ENCODE measurements at regions not wholly inside any gene's neighbourhood (a gene's known extent, or its start where the extent isn't known, plus 50 kb on each side); places are given as distances from the start of the nearest gene placed in this dataset.

- Histone ChIP-seq H3F3A (ENCODE audit: insufficient read depth, low read length) (no peaks in the 10 kb centered on the region), H3K79me2 (ENCODE audit: insufficient read depth, low read length) (no peaks in the 10 kb centered on the region), H3K4me1 (ENCODE audit: insufficient read depth, low read length, severe bottlenecking) (no peaks in the 10 kb centered on the region), H4K20me1 (ENCODE audit: insufficient read depth, low read length) (no peaks in the 10 kb centered on the region), H3K4me3 (ENCODE audit: low read depth, low read length, poor library complexity, severe bottlenecking) (no peak overlapping the region), H3K27me3 (ENCODE audit: insufficient read depth, low read length) (no peaks in the 10 kb centered on the region), H3K36me3 (ENCODE audit: insufficient read depth, low read length) (no peaks in the 10 kb centered on the region), H3K9ac (ENCODE audit: low read length) (no peak overlapping the region), H3K27ac (ENCODE audit: low read depth, low read length, poor library complexity, severe bottlenecking) (no peak overlapping the region), H2AFZ (ENCODE audit: low read length) (no peak overlapping the region), H3K9me2 (ENCODE audit: low read depth, low read length) (no peaks in the 10 kb centered on the region), H3K4me2 (ENCODE audit: low read length) (no peak overlapping the region), H3K9me3 (ENCODE audit: low read length) (no peaks in the 10 kb centered on the region)
- TF ChIP-seq EZH2 (IDR thresholded peaks at IDR 0.05; ENCODE audit: borderline replicate concordance, low read length) = no peak
- no peak for TF ChIP-seq CTCF (IDR thresholded peaks at IDR 0.05; ENCODE audit: low read length)
Measured at GRCh38 chr2:198782734-198783133, 675.0 kb downstream of the SATB2 start.

DNA sequence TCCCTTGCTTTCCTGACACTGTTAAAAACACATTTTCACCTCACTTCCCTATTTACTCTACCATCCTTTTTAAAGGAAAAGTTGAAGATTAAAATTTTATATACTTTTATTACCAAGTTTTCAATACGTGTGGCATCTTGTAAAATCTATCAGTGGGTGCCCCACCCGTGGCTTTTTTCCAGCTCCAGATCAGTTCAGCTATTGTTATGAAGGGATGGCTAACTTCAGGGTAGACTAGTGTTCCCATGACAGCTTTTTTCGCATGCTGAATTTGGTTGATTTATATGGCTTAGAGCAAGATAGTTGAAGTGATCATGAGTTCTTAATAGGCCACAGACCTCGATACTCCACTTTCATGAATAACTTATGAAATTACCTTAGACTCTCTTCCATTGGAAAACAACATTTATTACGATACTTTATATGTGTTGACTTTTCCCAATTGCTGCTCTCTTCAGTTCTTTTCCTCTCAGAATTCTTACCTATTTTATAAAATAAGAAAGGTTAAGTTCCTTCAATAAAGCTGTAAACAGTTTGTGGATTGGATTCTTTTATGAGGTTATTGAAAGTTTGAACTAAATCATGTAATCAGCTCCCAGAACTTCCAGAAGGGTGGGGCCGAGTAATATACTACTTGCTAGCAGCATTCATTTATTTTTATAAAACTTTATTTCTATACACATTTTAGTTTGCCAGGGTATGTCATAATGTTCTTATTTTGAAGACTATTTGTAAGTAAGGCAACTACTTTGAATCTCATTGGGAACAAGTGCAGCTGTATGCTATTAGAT lies 680.9 kb downstream of the SATB2 start:
- Histone ChIP-seq H3K4me1 (ENCODE audit: insufficient read depth, low read length, severe bottlenecking) (no peaks in the 10 kb centered on the region), H4K20me1 (ENCODE audit: insufficient read depth, low read length) (no peaks in the 10 kb centered on the region), H3K79me2 (ENCODE audit: insufficient read depth, low read length) (no peaks in the 10 kb centered on the region), H3K9me3 (ENCODE audit: low read length) (no peaks in the 10 kb centered on the region), H3K27ac (ENCODE audit: low read depth, low read length, poor library complexity, severe bottlenecking) (no peak overlapping the region), H3K4me2 (ENCODE audit: low read length) (no peak overlapping the region), H3K9me2 (ENCODE audit: low read depth, low read length) (no peaks in the 10 kb centered on the region), H3K4me3 (ENCODE audit: low read depth, low read length, poor library complexity, severe bottlenecking) (no peak overlapping the region), H3K36me3 (ENCODE audit: insufficient read depth, low read length) (no peaks in the 10 kb centered on the region), H3K27me3 (ENCODE audit: insufficient read depth, low read length) (no peaks in the 10 kb centered on the region), H3F3A (ENCODE audit: insufficient read depth, low read length) (no peaks in the 10 kb centered on the region), H2AFZ (ENCODE audit: low read length) (no peak overlapping the region), H3K9ac (ENCODE audit: low read length) (no peak overlapping the region)
- TF ChIP-seq EZH2 (IDR thresholded peaks at IDR 0.05; ENCODE audit: borderline replicate concordance, low read length) (no peak), CTCF (IDR thresholded peaks at IDR 0.05; ENCODE audit: low read length) (no peak)

DNA sequence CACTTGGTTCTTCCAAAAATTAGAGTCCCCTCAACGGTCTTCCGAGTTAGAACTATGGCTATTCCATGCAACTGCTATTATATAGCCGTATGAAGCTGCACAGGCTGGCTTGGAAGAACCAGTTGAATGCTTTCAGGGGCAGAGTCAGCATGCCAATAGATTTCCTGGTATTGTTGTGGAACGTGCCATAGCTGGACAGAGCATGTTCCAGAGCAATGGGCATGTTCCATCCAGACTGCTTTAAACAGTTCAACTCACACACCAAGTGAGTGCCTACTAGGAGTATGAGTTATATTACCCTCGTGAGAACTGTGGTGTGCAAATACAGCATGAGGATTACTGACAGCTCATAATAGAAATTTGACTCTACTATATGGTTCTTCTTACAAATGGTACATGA lies 682.0 kb downstream of the SATB2 start:
- Histone ChIP-seq H4K20me1 (ENCODE audit: insufficient read depth, low read length) (no peaks in the 10 kb centered on the region), H3K4me3 (ENCODE audit: low read depth, low read length, poor library complexity, severe bottlenecking) (no peak overlapping the region), H3K79me2 (ENCODE audit: insufficient read depth, low read length) (no peaks in the 10 kb centered on the region), H3F3A (ENCODE audit: insufficient read depth, low read length) (no peaks in the 10 kb centered on the region), H3K9me3 (ENCODE audit: low read length) (no peaks in the 10 kb centered on the region), H3K36me3 (ENCODE audit: insufficient read depth, low read length) (no peaks in the 10 kb centered on the region), H3K27ac (ENCODE audit: low read depth, low read length, poor library complexity, severe bottlenecking) (no peak overlapping the region), H3K27me3 (ENCODE audit: insufficient read depth, low read length) (no peaks in the 10 kb centered on the region), H2AFZ (ENCODE audit: low read length) (no peak overlapping the region), H3K9me2 (ENCODE audit: low read depth, low read length) (no peaks in the 10 kb centered on the region), H3K4me1 (ENCODE audit: insufficient read depth, low read length, severe bottlenecking) (no peaks in the 10 kb centered on the region), H3K9ac (ENCODE audit: low read length) (no peak overlapping the region), H3K4me2 (ENCODE audit: low read length) (no peak overlapping the region)
- TF ChIP-seq EZH2 (IDR thresholded peaks at IDR 0.05; ENCODE audit: borderline replicate concordance, low read length) (no peak), CTCF (IDR thresholded peaks at IDR 0.05; ENCODE audit: low read length) (no peak)

Data from OCI-LY1 (cell line).